ENCODE measurements at regions not wholly inside any gene's neighbourhood (a gene's known extent, or its start where the extent isn't known, plus 50 kb on each side); places are given as distances from the start of the nearest gene placed in this dataset.

GRCh38 chr13:88541994-88542393, 870.8 kb downstream of the SLITRK5 start:
- intact Hi-C loops (cut with DNase I) = no loop called here
- Histone ChIP-seq H3K36me3 (no peaks in the 10 kb centered on the region), H3K4me1 (no peaks in the 10 kb centered on the region), H3K27ac (no peak overlapping the region), H3K27me3 (no peaks in the 10 kb centered on the region), H3K9me3 (no peaks in the 10 kb centered on the region), H3K4me3 (replicated peaks in 1 of 3) (no peak overlapping the region)
- TF ChIP-seq CTCF (IDR thresholded peaks at IDR 0.05) = no peak
- no peak for TF ChIP-seq POLR2A (IDR thresholded peaks at IDR 0.05)
- DNase-seq = no peak
- WGBS, 2 donors = 85 to 91% methylated on average over 1 of the region's 1 CpG

GRCh38 chr13:88544836-88545235, 873.7 kb downstream of the SLITRK5 start:
- WGBS, 2 donors = 87 to 97% methylated on average over 1 of the region's 1 CpG
- Histone ChIP-seq H3K27ac (no peak overlapping the region), H3K27me3 (no peaks in the 10 kb centered on the region), H3K4me1 (no peaks in the 10 kb centered on the region), H3K36me3 (no peaks in the 10 kb centered on the region), H3K9me3 (no peaks in the 10 kb centered on the region), H3K4me3 (replicated peaks in 1 of 3) (no peak overlapping the region)
- intact Hi-C loops (cut with DNase I) = no loop called here
- DNase-seq = no peak
- TF ChIP-seq POLR2A (IDR thresholded peaks at IDR 0.05) (no peak), CTCF (IDR thresholded peaks at IDR 0.05) (no peak)

GRCh38 chr13:88552966-88553365, 881.8 kb downstream of the SLITRK5 start:
- H3K4me3 ChIP-seq (replicated peaks in 1 of 3) = no peak overlapping the region
- no peaks in the 10 kb centered on the region for H3K27me3 ChIP-seq
- no peaks in the 10 kb centered on the region for H3K36me3 ChIP-seq
- intact Hi-C loops (cut with DNase I) = no loop called here
- no peak overlapping the region for H3K27ac ChIP-seq
- DNase-seq = no peak
- 97 to 99% methylated on average over 2 of the region's 2 CpGs for WGBS, 2 donors
- H3K9me3 ChIP-seq = no peaks in the 10 kb centered on the region
- H3K4me1 ChIP-seq = no peaks in the 10 kb centered on the region
- TF ChIP-seq POLR2A (IDR thresholded peaks at IDR 0.05) (no peak), CTCF (IDR thresholded peaks at IDR 0.05) (no peak)

GRCh38 chr13:88565566-88565965, 894.4 kb downstream of the SLITRK5 start:
- Histone ChIP-seq H3K4me1 (no peaks in the 10 kb centered on the region), H3K27ac (no peak overlapping the region), H3K9me3 (no peaks in the 10 kb centered on the region), H3K36me3 (no peaks in the 10 kb centered on the region), H3K27me3 (no peaks in the 10 kb centered on the region), H3K4me3 (replicated peaks in 1 of 3) (no peak overlapping the region)
- TF ChIP-seq POLR2A (IDR thresholded peaks at IDR 0.05) = no peak
- TF ChIP-seq CTCF (IDR thresholded peaks at IDR 0.05) = no peak
- intact Hi-C loops (cut with DNase I) = no loop called here
- DNase-seq = no peak

- intact Hi-C loops (cut with DNase I) = no loop called here
- Histone ChIP-seq H3K36me3 (no peaks in the 10 kb centered on the region), H3K9me3 (no peaks in the 10 kb centered on the region), H3K4me3 (replicated peaks in 1 of 3) (no peak overlapping the region), H3K27me3 (no peaks in the 10 kb centered on the region), H3K27ac (no peak overlapping the region), H3K4me1 (no peaks in the 10 kb centered on the region)
- WGBS, 2 donors = 48 to 59% methylated on average over 2 of the region's 2 CpGs
- DNase-seq = no peak
- TF ChIP-seq CTCF (IDR thresholded peaks at IDR 0.05) (no peak), POLR2A (IDR thresholded peaks at IDR 0.05) (no peak)
These were observed 914.7 kb downstream of the SLITRK5 start for GRCh38 chr13:88585861-88586260.

All from thyroid gland (tissue), 4 donors.